ENCODE measurements at regions not wholly inside any gene's neighbourhood (a gene's known extent, or its start where the extent isn't known, plus 50 kb on each side); places are given as distances from the start of the nearest gene placed in this dataset.

DNA sequence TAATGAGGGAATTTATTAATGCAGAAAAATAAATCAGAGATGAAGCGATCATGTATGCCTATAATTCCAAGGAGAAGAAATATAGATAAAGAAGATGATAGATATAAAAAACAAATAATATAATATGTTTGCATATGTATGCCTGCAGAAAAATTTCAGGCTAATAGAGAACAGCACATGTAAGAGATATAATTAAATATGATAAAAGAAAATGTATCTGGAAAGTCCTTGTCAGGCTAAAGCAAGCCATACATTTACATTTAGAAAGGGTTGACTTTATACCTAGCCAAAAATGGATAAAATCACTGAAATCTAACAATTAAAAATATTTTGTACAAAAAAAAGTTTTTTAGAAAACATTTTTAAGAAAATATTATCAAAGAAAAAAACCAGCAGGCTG is 454.1 kb downstream of the C6orf118 start:
- DNase-seq (ENCODE audit: low read depth, low spot score) = no peak
- no peak overlapping the region for H3K27ac ChIP-seq (ENCODE audit: low read depth, low read length)
- RAD21 ChIA-PET (ENCODE audit: low non-redundant PET in 1 of 2, low total read pairs in 2 of 2, uncharacterized antibody in 2 of 2, unreplicated experiment in 2 of 2) = no interaction called here
- intact Hi-C loops (cut with micrococcal nuclease) = loop anchor here (10.0 kb wide), 1 partner anchor 920 kb away; no protein-coding TSS in a partner anchor
- H4K20me1 ChIP-seq (ENCODE audit: insufficient read depth) = no peaks in the 10 kb centered on the region
- no peak overlapping the region for H3K4me2 ChIP-seq (ENCODE audit: low read length)
- H3K36me3 ChIP-seq (ENCODE audit: control insufficient read depth in 1 of 2, insufficient read depth in 2 of 2, low read length in 2 of 2) = no peaks in the 10 kb centered on the region
- no peaks in the 10 kb centered on the region for H3K9me2 ChIP-seq (ENCODE audit: insufficient read depth)
- no peak overlapping the region for H3K9ac ChIP-seq (ENCODE audit: low read length)
- H3K9me3 ChIP-seq (ENCODE audit: control insufficient read depth in 1 of 2, insufficient read depth in 1 of 2, low read depth in 1 of 2, low read length in 2 of 2) = peaks cover 0 to 6% of the 10 kb centered on the region in 2 experiments; a peak in 2 of 4 replicates
- CTCF ChIA-PET = no interaction called here
- no peak overlapping the region for H3K4me3 ChIP-seq (replicated peaks in 1 of 2; ENCODE audit: low read depth in 1 of 2, low read length in 2 of 2)
- no peaks in the 10 kb centered on the region for H3K79me2 ChIP-seq (ENCODE audit: insufficient read depth, low read length)
- H2AFZ ChIP-seq (ENCODE audit: low read depth, low read length, poor library complexity, severe bottlenecking) = no peak overlapping the region
- TF ChIP-seq RAD21 (IDR thresholded peaks at IDR 0.05; ENCODE audit: low read depth) = no peak
- TF ChIP-seq EZH2 (IDR thresholded peaks at IDR 0.05) = no peak
- ATAC-seq = no peak
- POLR2A ChIA-PET = no interaction called here
- no peaks in the 10 kb centered on the region for H3K4me1 ChIP-seq (ENCODE audit: control insufficient read depth in 1 of 2, insufficient read depth in 2 of 2, low read length in 2 of 2)
- no TSS peak for BruUV-seq (replicated peaks)
- H3K27me3 ChIP-seq (ENCODE audit: insufficient read depth, low read length) = no peaks in the 10 kb centered on the region

DNA sequence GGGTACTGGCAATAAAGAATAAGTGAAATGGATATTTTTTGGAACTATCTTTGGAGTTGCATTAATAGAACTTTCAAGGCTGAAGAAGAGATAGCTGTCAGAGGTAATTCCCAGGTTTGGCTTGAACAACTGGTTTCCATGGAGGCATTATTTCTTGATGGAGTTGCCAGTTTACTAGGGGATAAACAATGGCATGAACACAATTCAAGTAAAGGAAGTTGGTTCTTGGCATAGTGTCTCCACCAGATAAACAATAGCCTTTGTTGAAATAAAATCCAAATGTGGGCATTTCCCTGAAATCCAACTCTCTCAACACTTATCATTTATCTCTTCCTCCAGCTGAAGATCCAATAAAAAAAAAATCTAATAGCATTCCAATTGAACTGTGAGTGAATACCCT is 454.9 kb downstream of the C6orf118 start:
- Histone ChIP-seq H4K20me1 (ENCODE audit: insufficient read depth) (no peaks in the 10 kb centered on the region), H3K4me1 (ENCODE audit: control insufficient read depth in 1 of 2, insufficient read depth in 2 of 2, low read length in 2 of 2) (no peaks in the 10 kb centered on the region), H3K27me3 (ENCODE audit: insufficient read depth, low read length) (no peaks in the 10 kb centered on the region), H3K4me2 (ENCODE audit: low read length) (no peak overlapping the region), H3K27ac (ENCODE audit: low read depth, low read length) (no peak overlapping the region), H3K9me2 (ENCODE audit: insufficient read depth) (no peaks in the 10 kb centered on the region), H3K79me2 (ENCODE audit: insufficient read depth, low read length) (no peaks in the 10 kb centered on the region), H3K9ac (ENCODE audit: low read length) (no peak overlapping the region), H2AFZ (ENCODE audit: low read depth, low read length, poor library complexity, severe bottlenecking) (no peak overlapping the region), H3K9me3 (ENCODE audit: control insufficient read depth in 1 of 2, insufficient read depth in 1 of 2, low read depth in 1 of 2, low read length in 2 of 2) (peaks cover 0 to 6% of the 10 kb centered on the region in 2 experiments; a peak in 2 of 4 replicates), H3K4me3 (replicated peaks in 1 of 2; ENCODE audit: low read depth in 1 of 2, low read length in 2 of 2) (no peak overlapping the region), H3K36me3 (ENCODE audit: control insufficient read depth in 1 of 2, insufficient read depth in 2 of 2, low read length in 2 of 2) (no peaks in the 10 kb centered on the region)
- ChIA-PET RAD21 (ENCODE audit: low non-redundant PET in 1 of 2, low total read pairs in 2 of 2, uncharacterized antibody in 2 of 2, unreplicated experiment in 2 of 2) (no interaction called here), CTCF (no interaction called here), POLR2A (no interaction called here)
- intact Hi-C loops (cut with micrococcal nuclease) = loop anchor here (10.0 kb wide), 1 partner anchor 920 kb away; no protein-coding TSS in a partner anchor
- no peak for ATAC-seq
- no TSS peak for BruUV-seq (replicated peaks)
- DNase-seq (ENCODE audit: low read depth, low spot score) = no peak
- TF ChIP-seq EZH2phosphoT487 (IDR thresholded peaks at IDR 0.05; ENCODE audit: borderline replicate concordance) = no peak
- TF ChIP-seq ZNF274 (IDR thresholded peaks at IDR 0.05; ENCODE audit: low read depth, low read length) = no peak
- TF ChIP-seq POLR2AphosphoS5 (IDR thresholded peaks at IDR 0.05; ENCODE audit: low read depth, low read length) = no peak
- TF ChIP-seq, protein P1, sequence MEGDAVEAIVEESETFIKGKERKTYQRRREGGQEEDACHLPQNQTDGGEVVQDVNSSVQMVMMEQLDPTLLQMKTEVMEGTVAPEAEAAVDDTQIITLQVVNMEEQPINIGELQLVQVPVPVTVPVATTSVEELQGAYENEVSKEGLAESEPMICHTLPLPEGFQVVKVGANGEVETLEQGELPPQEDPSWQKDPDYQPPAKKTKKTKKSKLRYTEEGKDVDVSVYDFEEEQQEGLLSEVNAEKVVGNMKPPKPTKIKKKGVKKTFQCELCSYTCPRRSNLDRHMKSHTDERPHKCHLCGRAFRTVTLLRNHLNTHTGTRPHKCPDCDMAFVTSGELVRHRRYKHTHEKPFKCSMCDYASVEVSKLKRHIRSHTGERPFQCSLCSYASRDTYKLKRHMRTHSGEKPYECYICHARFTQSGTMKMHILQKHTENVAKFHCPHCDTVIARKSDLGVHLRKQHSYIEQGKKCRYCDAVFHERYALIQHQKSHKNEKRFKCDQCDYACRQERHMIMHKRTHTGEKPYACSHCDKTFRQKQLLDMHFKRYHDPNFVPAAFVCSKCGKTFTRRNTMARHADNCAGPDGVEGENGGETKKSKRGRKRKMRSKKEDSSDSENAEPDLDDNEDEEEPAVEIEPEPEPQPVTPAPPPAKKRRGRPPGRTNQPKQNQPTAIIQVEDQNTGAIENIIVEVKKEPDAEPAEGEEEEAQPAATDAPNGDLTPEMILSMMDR (IDR thresholded peaks at IDR 0.05 in 2 of 3, conservative IDR thresholded peaks at IDR 0.05 in 1 of 3; ENCODE audit: borderline replicate concordance in 1 of 3, insufficient read depth in 1 of 3, low read depth in 2 of 3, low read length in 2 of 3) = no peak
- no peak for TF ChIP-seq POLR2A (IDR thresholded peaks at IDR 0.05; ENCODE audit: borderline replicate concordance, extremely low read depth, insufficient read depth, insufficient read length)
- TF ChIP-seq ELF1 (IDR thresholded peaks at IDR 0.05; ENCODE audit: borderline replicate concordance, low read depth) = no peak
- TF ChIP-seq JUND (IDR thresholded peaks at IDR 0.05) = no peak
- TF ChIP-seq, protein P2, sequence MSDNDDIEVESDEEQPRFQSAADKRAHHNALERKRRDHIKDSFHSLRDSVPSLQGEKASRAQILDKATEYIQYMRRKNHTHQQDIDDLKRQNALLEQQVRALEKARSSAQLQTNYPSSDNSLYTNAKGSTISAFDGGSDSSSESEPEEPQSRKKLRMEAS (IDR thresholded peaks at IDR 0.05) = no peak
- TF ChIP-seq, protein P3, sequence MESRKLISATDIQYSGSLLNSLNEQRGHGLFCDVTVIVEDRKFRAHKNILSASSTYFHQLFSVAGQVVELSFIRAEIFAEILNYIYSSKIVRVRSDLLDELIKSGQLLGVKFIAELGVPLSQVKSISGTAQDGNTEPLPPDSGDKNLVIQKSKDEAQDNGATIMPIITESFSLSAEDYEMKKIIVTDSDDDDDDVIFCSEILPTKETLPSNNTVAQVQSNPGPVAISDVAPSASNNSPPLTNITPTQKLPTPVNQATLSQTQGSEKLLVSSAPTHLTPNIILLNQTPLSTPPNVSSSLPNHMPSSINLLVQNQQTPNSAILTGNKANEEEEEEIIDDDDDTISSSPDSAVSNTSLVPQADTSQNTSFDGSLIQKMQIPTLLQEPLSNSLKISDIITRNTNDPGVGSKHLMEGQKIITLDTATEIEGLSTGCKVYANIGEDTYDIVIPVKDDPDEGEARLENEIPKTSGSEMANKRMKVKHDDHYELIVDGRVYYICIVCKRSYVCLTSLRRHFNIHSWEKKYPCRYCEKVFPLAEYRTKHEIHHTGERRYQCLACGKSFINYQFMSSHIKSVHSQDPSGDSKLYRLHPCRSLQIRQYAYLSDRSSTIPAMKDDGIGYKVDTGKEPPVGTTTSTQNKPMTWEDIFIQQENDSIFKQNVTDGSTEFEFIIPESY (IDR thresholded peaks at IDR 0.05; ENCODE audit: extremely low read depth, insufficient replicate concordance, low read length) = no peak
- no peak for TF ChIP-seq SP1 (IDR thresholded peaks at IDR 0.05; ENCODE audit: low read depth)
- no peak for TF ChIP-seq SIN3A (IDR thresholded peaks at IDR 0.05; ENCODE audit: low read depth)
- TF ChIP-seq EZH2 (IDR thresholded peaks at IDR 0.05) = no peak
- TF ChIP-seq, protein P4, sequence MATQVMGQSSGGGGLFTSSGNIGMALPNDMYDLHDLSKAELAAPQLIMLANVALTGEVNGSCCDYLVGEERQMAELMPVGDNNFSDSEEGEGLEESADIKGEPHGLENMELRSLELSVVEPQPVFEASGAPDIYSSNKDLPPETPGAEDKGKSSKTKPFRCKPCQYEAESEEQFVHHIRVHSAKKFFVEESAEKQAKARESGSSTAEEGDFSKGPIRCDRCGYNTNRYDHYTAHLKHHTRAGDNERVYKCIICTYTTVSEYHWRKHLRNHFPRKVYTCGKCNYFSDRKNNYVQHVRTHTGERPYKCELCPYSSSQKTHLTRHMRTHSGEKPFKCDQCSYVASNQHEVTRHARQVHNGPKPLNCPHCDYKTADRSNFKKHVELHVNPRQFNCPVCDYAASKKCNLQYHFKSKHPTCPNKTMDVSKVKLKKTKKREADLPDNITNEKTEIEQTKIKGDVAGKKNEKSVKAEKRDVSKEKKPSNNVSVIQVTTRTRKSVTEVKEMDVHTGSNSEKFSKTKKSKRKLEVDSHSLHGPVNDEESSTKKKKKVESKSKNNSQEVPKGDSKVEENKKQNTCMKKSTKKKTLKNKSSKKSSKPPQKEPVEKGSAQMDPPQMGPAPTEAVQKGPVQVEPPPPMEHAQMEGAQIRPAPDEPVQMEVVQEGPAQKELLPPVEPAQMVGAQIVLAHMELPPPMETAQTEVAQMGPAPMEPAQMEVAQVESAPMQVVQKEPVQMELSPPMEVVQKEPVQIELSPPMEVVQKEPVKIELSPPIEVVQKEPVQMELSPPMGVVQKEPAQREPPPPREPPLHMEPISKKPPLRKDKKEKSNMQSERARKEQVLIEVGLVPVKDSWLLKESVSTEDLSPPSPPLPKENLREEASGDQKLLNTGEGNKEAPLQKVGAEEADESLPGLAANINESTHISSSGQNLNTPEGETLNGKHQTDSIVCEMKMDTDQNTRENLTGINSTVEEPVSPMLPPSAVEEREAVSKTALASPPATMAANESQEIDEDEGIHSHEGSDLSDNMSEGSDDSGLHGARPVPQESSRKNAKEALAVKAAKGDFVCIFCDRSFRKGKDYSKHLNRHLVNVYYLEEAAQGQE (IDR thresholded peaks at IDR 0.05; ENCODE audit: low read depth) = no peak
